ENCODE measurements at regions not wholly inside any gene's neighbourhood (a gene's known extent, or its start where the extent isn't known, plus 50 kb on each side); places are given as distances from the start of the nearest gene placed in this dataset.

DNA sequence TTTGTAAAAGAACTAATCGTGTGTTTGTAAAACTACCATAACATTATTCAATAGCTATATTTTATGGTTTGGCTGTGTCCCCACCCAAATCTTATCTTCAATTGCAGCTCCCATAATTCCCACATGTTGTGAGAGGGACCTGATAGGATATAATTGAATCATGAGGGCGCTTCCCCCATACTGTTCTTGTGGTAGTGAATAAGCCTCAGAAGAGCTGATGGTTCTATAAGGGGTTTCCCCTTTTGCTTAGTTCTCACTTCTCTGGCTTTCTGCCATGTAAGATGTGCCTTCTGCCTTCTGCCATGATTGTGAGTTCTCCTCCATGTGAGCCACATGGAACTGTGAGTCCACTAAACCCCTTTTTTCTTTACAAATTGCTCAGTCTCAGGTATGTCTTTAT lies 1372.3 kb downstream of the AMY1C start:
- no peak for TF ChIP-seq POLR2A (IDR thresholded peaks at IDR 0.05)
- TF ChIP-seq, protein P1, sequence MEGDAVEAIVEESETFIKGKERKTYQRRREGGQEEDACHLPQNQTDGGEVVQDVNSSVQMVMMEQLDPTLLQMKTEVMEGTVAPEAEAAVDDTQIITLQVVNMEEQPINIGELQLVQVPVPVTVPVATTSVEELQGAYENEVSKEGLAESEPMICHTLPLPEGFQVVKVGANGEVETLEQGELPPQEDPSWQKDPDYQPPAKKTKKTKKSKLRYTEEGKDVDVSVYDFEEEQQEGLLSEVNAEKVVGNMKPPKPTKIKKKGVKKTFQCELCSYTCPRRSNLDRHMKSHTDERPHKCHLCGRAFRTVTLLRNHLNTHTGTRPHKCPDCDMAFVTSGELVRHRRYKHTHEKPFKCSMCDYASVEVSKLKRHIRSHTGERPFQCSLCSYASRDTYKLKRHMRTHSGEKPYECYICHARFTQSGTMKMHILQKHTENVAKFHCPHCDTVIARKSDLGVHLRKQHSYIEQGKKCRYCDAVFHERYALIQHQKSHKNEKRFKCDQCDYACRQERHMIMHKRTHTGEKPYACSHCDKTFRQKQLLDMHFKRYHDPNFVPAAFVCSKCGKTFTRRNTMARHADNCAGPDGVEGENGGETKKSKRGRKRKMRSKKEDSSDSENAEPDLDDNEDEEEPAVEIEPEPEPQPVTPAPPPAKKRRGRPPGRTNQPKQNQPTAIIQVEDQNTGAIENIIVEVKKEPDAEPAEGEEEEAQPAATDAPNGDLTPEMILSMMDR (IDR thresholded peaks at IDR 0.05 in 4 of 5, conservative IDR thresholded peaks at IDR 0.05 in 1 of 5): no peak
